GM23338 (cell line): ENCODE measurements at regions not wholly inside any gene's neighbourhood (a gene's known extent, or its start where the extent isn't known, plus 50 kb on each side); places are given as distances from the start of the nearest gene placed in this dataset.
A peak's percentile ranks its signal among the peaks of the same experiment; 100 is the strongest.

Experiments used
- ATAC-seq: fragments of 200-7000 bp; cut with Tn5 transposase; 3 replicates; pipeline ENCODE4 v1.9.1; 2020
- DNase-seq: peaks from one replicate; pipeline ENCODE4 v3.0.0-alpha.2; 2015; ENCODE audit warnings: low spot score
- H2AFZ ChIP-seq: fragments of 200-600 bp; sonication (generic); 2 replicates; pipeline ENCODE4 v1.8.0; 2016; ENCODE audit warnings: antibody characterized with exemption, mild to moderate bottlenecking, moderate library complexity
- H3F3A ChIP-seq: fragments of 200-600 bp; sonication (generic); replicated peaks from 2 replicates; pipeline ENCODE4 v1.8.0; 2017; ENCODE audit warnings: antibody characterized with exemption, mixed run types, low read depth
- H3K27ac ChIP-seq: fragments of 200-600 bp; sonication (generic); 2 replicates; pipeline ENCODE4 v1.6.1; 2016; ENCODE audit warnings: low read depth
- H3K27me3 ChIP-seq: fragments of 200-600 bp; sonication (generic); 2 replicates; pipeline ENCODE4 v1.8.0; 2016; ENCODE audit warnings: mild to moderate bottlenecking, mixed run types, moderate library complexity; ENCODE audit not compliant: insufficient read depth
- H3K36me3 ChIP-seq: fragments of 200-600 bp; sonication (generic); 2 replicates; pipeline ENCODE4 v1.8.0; 2016; ENCODE audit warnings: mild to moderate bottlenecking; ENCODE audit not compliant: insufficient read depth
- H3K4me1 ChIP-seq: fragments of 200-600 bp; sonication (generic); 2 replicates; pipeline ENCODE4 v1.8.0; 2016; ENCODE audit warnings: mild to moderate bottlenecking, moderate library complexity; ENCODE audit not compliant: insufficient read depth
- H3K4me2 ChIP-seq: fragments of 200-600 bp; sonication (generic); 2 replicates; pipeline ENCODE4 v1.7.1; 2017; ENCODE audit warnings: mixed run types
- H3K4me3 ChIP-seq: fragments of 200-600 bp; sonication (generic); 2 replicates; pipeline ENCODE4 v1.6.1; 2016; ENCODE audit warnings: mixed run types
- H3K79me2 ChIP-seq: fragments of 200-600 bp; sonication (generic); replicated peaks from 2 replicates; pipeline ENCODE4 v1.8.0; 2017; ENCODE audit warnings: mild to moderate bottlenecking; ENCODE audit not compliant: insufficient read depth
- H3K9me2 ChIP-seq: fragments of 200-600 bp; sonication (generic); 2 replicates; pipeline ENCODE4 v1.8.0; 2017; ENCODE audit not compliant: insufficient read depth
- H4K20me1 ChIP-seq: fragments of 200-600 bp; sonication (generic); replicated peaks from 2 replicates; pipeline ENCODE4 v1.8.0; 2017; ENCODE audit warnings: mild to moderate bottlenecking; ENCODE audit not compliant: insufficient read depth
- H3K27ac Mint-ChIP-seq: 2 replicates; pipeline ENCODE4 v1.8.0; 2020; ENCODE audit warnings: inconsistent platforms, mild to moderate bottlenecking, moderate library complexity, mixed read lengths
- H3K27me3 Mint-ChIP-seq: 3 replicates; pipeline ENCODE4 v1.8.0; 2022; ENCODE audit warnings: low read depth, mild to moderate bottlenecking, moderate library complexity, mixed read lengths, inconsistent platforms; ENCODE audit not compliant: insufficient read depth, poor library complexity
- H3K36me3 Mint-ChIP-seq: 3 replicates; pipeline ENCODE4 v1.8.0; 2021; ENCODE audit warnings: low read depth, mild to moderate bottlenecking, inconsistent platforms, moderate library complexity, mixed read lengths
- H3K4me1 Mint-ChIP-seq: 3 replicates; pipeline ENCODE4 v1.8.0; 2020; ENCODE audit warnings: mild to moderate bottlenecking, inconsistent platforms, mixed read lengths
- H3K4me3 Mint-ChIP-seq: 3 replicates; pipeline ENCODE4 v1.8.0; 2021; ENCODE audit warnings: moderate library complexity, mild to moderate bottlenecking, inconsistent platforms, mixed read lengths
- H3K9me3 Mint-ChIP-seq: 3 replicates; pipeline ENCODE4 v1.8.0; 2020; ENCODE audit warnings: moderate library complexity, mild to moderate bottlenecking, inconsistent platforms, mixed read lengths
- CREB1 ChIP-seq: fragments of 250-450 bp; sonication (Bioruptor Pico); IDR thresholded peaks from 2 replicates; pipeline ENCODE4 v1.5.0; 2020; ENCODE audit warnings: low read depth, mild to moderate bottlenecking, moderate library complexity
- CTCF ChIP-seq, 2 experiments: fragments of 200-600 bp in 1 of 2; sonication (generic) in 1 of 2; conservative IDR thresholded peaks; 2 replicates each; pipeline versions ENCODE4 v1.5.1 to v1.6.1; 2016 to 2017; ENCODE audit warnings: antibody characterized with exemption in 2 of 2, low read depth in 2 of 2, mild to moderate bottlenecking in 2 of 2, moderate library complexity in 1 of 2
- EZH2 ChIP-seq: fragments of 200-600 bp; sonication (generic); IDR thresholded peaks from one replicate; pipeline ENCODE4 v1.8.0; 2017; ENCODE audit warnings: antibody characterized with exemption, mild to moderate bottlenecking, low read depth; ENCODE audit not compliant: unreplicated experiment
- JUNB ChIP-seq: IDR thresholded peaks from one replicate; pipeline ENCODE4 v1.6.1; 2016; ENCODE audit warnings: antibody characterized with exemption; ENCODE audit not compliant: unreplicated experiment
- NANOG ChIP-seq: IDR thresholded peaks from 2 replicates; pipeline ENCODE4 v1.6.1; 2016; ENCODE audit warnings: antibody characterized with exemption, borderline replicate concordance
- POLR2AphosphoS5 ChIP-seq: IDR thresholded peaks from 2 replicates; pipeline ENCODE4 v1.6.1; 2016; ENCODE audit warnings: antibody characterized with exemption, low read depth
- REST ChIP-seq: IDR thresholded peaks from one replicate; pipeline ENCODE4 v1.6.1; 2018; ENCODE audit warnings: antibody characterized with exemption; ENCODE audit not compliant: unreplicated experiment
- ZNF114 ChIP-seq: fragments of 250-450 bp; sonication (Bioruptor Pico); IDR thresholded peaks from 2 replicates; pipeline ENCODE4 v1.5.0; 2020; ENCODE audit warnings: mild to moderate bottlenecking, moderate library complexity
- ZNF331 ChIP-seq: fragments of 250-450 bp; sonication (Bioruptor Pico); IDR thresholded peaks from 2 replicates; pipeline ENCODE4 v1.5.0; 2020; ENCODE audit warnings: low read depth, mild to moderate bottlenecking, moderate library complexity
- TF ChIP-seq, protein P1 (sequence below): fragments of 250-450 bp; sonication (Bioruptor Pico); IDR thresholded peaks from 2 replicates; pipeline ENCODE4 v1.5.0; 2020; ENCODE audit warnings: mild to moderate bottlenecking, moderate library complexity
- TF ChIP-seq, protein P2 (sequence below): IDR thresholded peaks from 2 replicates; pipeline ENCODE4 v1.6.1; 2016; ENCODE audit warnings: antibody characterized with exemption

GRCh38 chr2:152251211-152251610 lies 75.6 kb upstream of the STAM2 start:
- H2AFZ ChIP-seq = peak overlapping the region; percentile 76; the same call in 1 of the 2 replicates
- no peaks in the 10 kb centered on the region for H3K9me2 ChIP-seq
- no peak overlapping the region for H3K4me3 ChIP-seq
- no peaks in the 10 kb centered on the region for H3K27me3 ChIP-seq
- no peaks in the 10 kb centered on the region for H3K79me2 ChIP-seq
- H3K4me1 ChIP-seq = no peaks in the 10 kb centered on the region
- H3K36me3 Mint-ChIP-seq = no peaks in the 10 kb centered on the region
- no peak overlapping the region for H3K27ac Mint-ChIP-seq
- H3K9me3 Mint-ChIP-seq = no peaks in the 10 kb centered on the region
- ATAC-seq (no peak), DNase-seq (no peak)
- H3K27me3 Mint-ChIP-seq = peaks cover 1% of the 10 kb centered on the region
- H3K27ac ChIP-seq = no peak overlapping the region
- TF ChIP-seq NANOG (no peak), ZNF331 (CRISPR knock-in tag) (no peak), ZNF114 (CRISPR knock-in tag) (no peak), POLR2AphosphoS5 (no peak)
- TF ChIP-seq, protein P1, sequence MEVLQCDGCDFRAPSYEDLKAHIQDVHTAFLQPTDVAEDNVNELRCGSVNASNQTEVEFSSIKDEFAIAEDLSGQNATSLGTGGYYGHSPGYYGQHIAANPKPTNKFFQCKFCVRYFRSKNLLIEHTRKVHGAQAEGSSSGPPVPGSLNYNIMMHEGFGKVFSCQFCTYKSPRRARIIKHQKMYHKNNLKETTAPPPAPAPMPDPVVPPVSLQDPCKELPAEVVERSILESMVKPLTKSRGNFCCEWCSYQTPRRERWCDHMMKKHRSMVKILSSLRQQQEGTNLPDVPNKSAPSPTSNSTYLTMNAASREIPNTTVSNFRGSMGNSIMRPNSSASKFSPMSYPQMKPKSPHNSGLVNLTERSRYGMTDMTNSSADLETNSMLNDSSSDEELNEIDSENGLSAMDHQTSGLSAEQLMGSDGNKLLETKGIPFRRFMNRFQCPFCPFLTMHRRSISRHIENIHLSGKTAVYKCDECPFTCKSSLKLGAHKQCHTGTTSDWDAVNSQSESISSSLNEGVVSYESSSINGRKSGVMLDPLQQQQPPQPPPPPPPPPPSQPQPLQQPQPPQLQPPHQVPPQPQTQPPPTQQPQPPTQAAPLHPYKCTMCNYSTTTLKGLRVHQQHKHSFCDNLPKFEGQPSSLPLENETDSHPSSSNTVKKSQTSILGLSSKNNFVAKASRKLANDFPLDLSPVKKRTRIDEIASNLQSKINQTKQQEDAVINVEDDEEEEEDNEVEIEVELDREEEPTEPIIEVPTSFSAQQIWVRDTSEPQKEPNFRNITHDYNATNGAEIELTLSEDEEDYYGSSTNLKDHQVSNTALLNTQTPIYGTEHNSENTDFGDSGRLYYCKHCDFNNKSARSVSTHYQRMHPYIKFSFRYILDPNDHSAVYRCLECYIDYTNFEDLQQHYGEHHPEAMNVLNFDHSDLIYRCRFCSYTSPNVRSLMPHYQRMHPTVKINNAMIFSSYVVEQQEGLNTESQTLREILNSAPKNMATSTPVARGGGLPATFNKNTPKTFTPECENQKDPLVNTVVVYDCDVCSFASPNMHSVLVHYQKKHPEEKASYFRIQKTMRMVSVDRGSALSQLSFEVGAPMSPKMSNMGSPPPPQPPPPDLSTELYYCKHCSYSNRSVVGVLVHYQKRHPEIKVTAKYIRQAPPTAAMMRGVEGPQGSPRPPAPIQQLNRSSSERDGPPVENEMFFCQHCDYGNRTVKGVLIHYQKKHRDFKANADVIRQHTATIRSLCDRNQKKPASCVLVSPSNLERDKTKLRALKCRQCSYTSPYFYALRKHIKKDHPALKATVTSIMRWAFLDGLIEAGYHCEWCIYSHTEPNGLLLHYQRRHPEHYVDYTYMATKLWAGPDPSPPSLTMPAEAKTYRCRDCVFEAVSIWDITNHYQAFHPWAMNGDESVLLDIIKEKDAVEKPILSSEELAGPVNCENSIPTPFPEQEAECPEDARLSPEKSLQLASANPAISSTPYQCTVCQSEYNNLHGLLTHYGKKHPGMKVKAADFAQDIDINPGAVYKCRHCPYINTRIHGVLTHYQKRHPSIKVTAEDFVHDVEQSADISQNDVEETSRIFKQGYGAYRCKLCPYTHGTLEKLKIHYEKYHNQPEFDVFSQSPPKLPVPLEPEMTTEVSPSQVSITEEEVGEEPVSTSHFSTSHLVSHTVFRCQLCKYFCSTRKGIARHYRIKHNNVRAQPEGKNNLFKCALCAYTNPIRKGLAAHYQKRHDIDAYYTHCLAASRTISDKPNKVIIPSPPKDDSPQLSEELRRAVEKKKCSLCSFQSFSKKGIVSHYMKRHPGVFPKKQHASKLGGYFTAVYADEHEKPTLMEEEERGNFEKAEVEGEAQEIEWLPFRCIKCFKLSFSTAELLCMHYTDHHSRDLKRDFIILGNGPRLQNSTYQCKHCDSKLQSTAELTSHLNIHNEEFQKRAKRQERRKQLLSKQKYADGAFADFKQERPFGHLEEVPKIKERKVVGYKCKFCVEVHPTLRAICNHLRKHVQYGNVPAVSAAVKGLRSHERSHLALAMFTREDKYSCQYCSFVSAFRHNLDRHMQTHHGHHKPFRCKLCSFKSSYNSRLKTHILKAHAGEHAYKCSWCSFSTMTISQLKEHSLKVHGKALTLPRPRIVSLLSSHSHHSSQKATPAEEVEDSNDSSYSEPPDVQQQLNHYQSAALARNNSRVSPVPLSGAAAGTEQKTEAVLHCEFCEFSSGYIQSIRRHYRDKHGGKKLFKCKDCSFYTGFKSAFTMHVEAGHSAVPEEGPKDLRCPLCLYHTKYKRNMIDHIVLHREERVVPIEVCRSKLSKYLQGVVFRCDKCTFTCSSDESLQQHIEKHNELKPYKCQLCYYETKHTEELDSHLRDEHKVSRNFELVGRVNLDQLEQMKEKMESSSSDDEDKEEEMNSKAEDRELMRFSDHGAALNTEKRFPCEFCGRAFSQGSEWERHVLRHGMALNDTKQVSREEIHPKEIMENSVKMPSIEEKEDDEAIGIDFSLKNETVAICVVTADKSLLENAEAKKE = no peak
- H4K20me1 ChIP-seq = no peaks in the 10 kb centered on the region
- H3F3A ChIP-seq = no peaks in the 10 kb centered on the region
- H3K4me2 ChIP-seq = no peak overlapping the region
- H3K4me3 Mint-ChIP-seq = no peak overlapping the region
- no peaks in the 10 kb centered on the region for H3K4me1 Mint-ChIP-seq
- H3K36me3 ChIP-seq = no peaks in the 10 kb centered on the region

GRCh38 chr2:152251811-152252210 lies 76.2 kb upstream of the STAM2 start:
- Histone ChIP-seq H2AFZ (peak overlapping the region; percentile 76; the same call in 1 of the 2 replicates), H3K4me1 (no peaks in the 10 kb centered on the region), H3K79me2 (no peaks in the 10 kb centered on the region), H3K27ac (no peak overlapping the region), H3K9me2 (no peaks in the 10 kb centered on the region), H4K20me1 (no peaks in the 10 kb centered on the region), H3K4me2 (no peak overlapping the region), H3K36me3 (no peaks in the 10 kb centered on the region), H3F3A (no peaks in the 10 kb centered on the region), H3K27me3 (no peaks in the 10 kb centered on the region), H3K4me3 (no peak overlapping the region)
- no peak for DNase-seq
- ATAC-seq = no peak
- H3K27ac Mint-ChIP-seq = no peak overlapping the region
- peaks cover 1% of the 10 kb centered on the region for H3K27me3 Mint-ChIP-seq
- no peaks in the 10 kb centered on the region for H3K4me1 Mint-ChIP-seq
- H3K4me3 Mint-ChIP-seq = no peak overlapping the region
- no peaks in the 10 kb centered on the region for H3K9me3 Mint-ChIP-seq
- H3K36me3 Mint-ChIP-seq = no peaks in the 10 kb centered on the region
- TF ChIP-seq POLR2AphosphoS5 (no peak), REST (no peak), CTCF (conservative IDR thresholded peaks at IDR 0.05; ENCODE audit: low read depth in 2 of 2) (no peak), JUNB (no peak), EZH2 (no peak), CREB1 (CRISPR knock-in tag) (no peak)
- TF ChIP-seq, protein P2, sequence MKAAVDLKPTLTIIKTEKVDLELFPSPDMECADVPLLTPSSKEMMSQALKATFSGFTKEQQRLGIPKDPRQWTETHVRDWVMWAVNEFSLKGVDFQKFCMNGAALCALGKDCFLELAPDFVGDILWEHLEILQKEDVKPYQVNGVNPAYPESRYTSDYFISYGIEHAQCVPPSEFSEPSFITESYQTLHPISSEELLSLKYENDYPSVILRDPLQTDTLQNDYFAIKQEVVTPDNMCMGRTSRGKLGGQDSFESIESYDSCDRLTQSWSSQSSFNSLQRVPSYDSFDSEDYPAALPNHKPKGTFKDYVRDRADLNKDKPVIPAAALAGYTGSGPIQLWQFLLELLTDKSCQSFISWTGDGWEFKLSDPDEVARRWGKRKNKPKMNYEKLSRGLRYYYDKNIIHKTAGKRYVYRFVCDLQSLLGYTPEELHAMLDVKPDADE = no peak
